HS-27A (cell line): ENCODE measurements at regions not wholly inside any gene's neighbourhood (a gene's known extent, or its start where the extent isn't known, plus 50 kb on each side); places are given as distances from the start of the nearest gene placed in this dataset.

ENCODE experiments used
- DNase-seq: peaks from one replicate; pipeline ENCODE4 v3.0.0-alpha.2; 2012; ENCODE audit warnings: low read depth, missing footprints

GRCh38 chr5:111676926-111677415 is 80.0 kb downstream of the NREP start:
- DNase-seq = no peak

GRCh38 chr5:111676466-111676865 is 80.5 kb downstream of the NREP start:
- DNase-seq = no peak

- no peak for DNase-seq
Measured at GRCh38 chr5:111675201-111675934, 81.6 kb downstream of the NREP start.

- no peak for DNase-seq
Measured at GRCh38 chr5:111673891-111674626, 82.9 kb downstream of the NREP start.

- DNase-seq = no peak
Measured at GRCh38 chr5:111672099-111672498, 84.9 kb downstream of the NREP start.

GRCh38 chr5:111670826-111671492 is 86.0 kb downstream of the NREP start:
- DNase-seq = no peak

GRCh38 chr5:111668477-111669414 is 88.2 kb downstream of the NREP start:
- DNase-seq = no peak

GRCh38 chr5:111667128-111667736 is 89.8 kb downstream of the NREP start:
- DNase-seq = no peak

GRCh38 chr5:111656580-111656979 is 100.4 kb downstream of the NREP start:
- DNase-seq = no peak

- no peak for DNase-seq
Measured at GRCh38 chr5:111655169-111655924, 101.6 kb downstream of the NREP start.

GRCh38 chr5:111653408-111653807 is 103.6 kb downstream of the NREP start:
- no peak for DNase-seq

- peak; percentile 40 for DNase-seq
Measured at GRCh38 chr5:111649516-111649915, 107.5 kb downstream of the NREP start.

- DNase-seq = no peak
Measured at GRCh38 chr5:111645303-111645838, 111.6 kb downstream of the NREP start.

GRCh38 chr5:111643499-111643898 is 113.5 kb downstream of the NREP start:
- DNase-seq = no peak

GRCh38 chr5:111641533-111642233 is 115.3 kb downstream of the NREP start:
- DNase-seq = no peak

GRCh38 chr5:111639912-111640311 is 117.1 kb downstream of the NREP start:
- no peak for DNase-seq

- no peak for DNase-seq
Measured at GRCh38 chr5:111636736-111637135, 120.3 kb downstream of the NREP start.

GRCh38 chr5:111635916-111636570 is 121.0 kb downstream of the NREP start:
- no peak for DNase-seq
